ENCODE measurements at regions not wholly inside any gene's neighbourhood (a gene's known extent, or its start where the extent isn't known, plus 50 kb on each side); places are given as distances from the start of the nearest gene placed in this dataset.

DNA sequence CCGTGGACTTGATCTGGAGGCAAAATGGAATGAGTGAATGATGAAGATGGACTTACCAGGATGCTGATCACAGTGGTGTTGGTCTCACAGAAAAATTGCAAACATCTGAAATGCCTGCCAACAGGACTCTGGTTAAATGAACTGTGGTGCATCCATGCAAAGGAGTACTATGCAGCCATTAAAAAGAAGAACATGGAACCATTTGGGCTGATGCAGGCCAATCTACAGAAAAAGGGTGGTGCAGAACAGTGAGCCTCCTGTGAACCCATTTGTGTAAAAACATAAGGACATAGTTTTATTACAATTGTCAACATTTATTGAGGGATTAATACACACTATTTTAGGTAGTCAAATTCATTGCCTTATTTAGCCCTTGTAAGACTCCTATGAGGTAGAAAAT is 111.9 kb downstream of the MN1 start:
- TF ChIP-seq, protein P1, sequence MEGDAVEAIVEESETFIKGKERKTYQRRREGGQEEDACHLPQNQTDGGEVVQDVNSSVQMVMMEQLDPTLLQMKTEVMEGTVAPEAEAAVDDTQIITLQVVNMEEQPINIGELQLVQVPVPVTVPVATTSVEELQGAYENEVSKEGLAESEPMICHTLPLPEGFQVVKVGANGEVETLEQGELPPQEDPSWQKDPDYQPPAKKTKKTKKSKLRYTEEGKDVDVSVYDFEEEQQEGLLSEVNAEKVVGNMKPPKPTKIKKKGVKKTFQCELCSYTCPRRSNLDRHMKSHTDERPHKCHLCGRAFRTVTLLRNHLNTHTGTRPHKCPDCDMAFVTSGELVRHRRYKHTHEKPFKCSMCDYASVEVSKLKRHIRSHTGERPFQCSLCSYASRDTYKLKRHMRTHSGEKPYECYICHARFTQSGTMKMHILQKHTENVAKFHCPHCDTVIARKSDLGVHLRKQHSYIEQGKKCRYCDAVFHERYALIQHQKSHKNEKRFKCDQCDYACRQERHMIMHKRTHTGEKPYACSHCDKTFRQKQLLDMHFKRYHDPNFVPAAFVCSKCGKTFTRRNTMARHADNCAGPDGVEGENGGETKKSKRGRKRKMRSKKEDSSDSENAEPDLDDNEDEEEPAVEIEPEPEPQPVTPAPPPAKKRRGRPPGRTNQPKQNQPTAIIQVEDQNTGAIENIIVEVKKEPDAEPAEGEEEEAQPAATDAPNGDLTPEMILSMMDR (IDR thresholded peaks at IDR 0.05; ENCODE audit: low read depth, low read length), result no peak
- no peak for TF ChIP-seq EZH2phosphoT487 (IDR thresholded peaks at IDR 0.05; ENCODE audit: low read depth)
- Histone ChIP-seq H3K79me2 (ENCODE audit: low read length) (no peaks in the 10 kb centered on the region), H3K27ac (ENCODE audit: low read length) (no peak overlapping the region), H3K9me3 (ENCODE audit: insufficient read depth, low read length) (no peaks in the 10 kb centered on the region), H4K20me1 (ENCODE audit: insufficient read depth, low read length) (no peaks in the 10 kb centered on the region), H2AFZ (ENCODE audit: low read depth, low read length) (no peak overlapping the region), H3K4me1 (ENCODE audit: low read length) (no peaks in the 10 kb centered on the region), H3K9ac (ENCODE audit: low read length) (no peak overlapping the region), H3K4me2 (ENCODE audit: low read length) (no peak overlapping the region), H3K36me3 (replicated peaks; ENCODE audit: low read depth, low read length) (no peaks in the 10 kb centered on the region), H3K4me3 (ENCODE audit: low read length) (no peak overlapping the region), H3K27me3 (ENCODE audit: low read depth, low read length) (peaks cover 12% of the 10 kb centered on the region; the same call in 1 of the 2 replicates)

- Histone ChIP-seq H3K9ac (ENCODE audit: low read length) (no peak overlapping the region), H3K36me3 (replicated peaks; ENCODE audit: low read depth, low read length) (no peaks in the 10 kb centered on the region), H3K79me2 (ENCODE audit: low read length) (no peaks in the 10 kb centered on the region), H3K4me2 (ENCODE audit: low read length) (no peak overlapping the region), H2AFZ (ENCODE audit: low read depth, low read length) (no peak overlapping the region), H3K27ac (ENCODE audit: low read length) (no peak overlapping the region), H3K4me3 (ENCODE audit: low read length) (no peak overlapping the region), H3K27me3 (ENCODE audit: low read depth, low read length) (peaks cover 12% of the 10 kb centered on the region; the same call in 1 of the 2 replicates), H3K9me3 (ENCODE audit: insufficient read depth, low read length) (no peaks in the 10 kb centered on the region), H3K4me1 (ENCODE audit: low read length) (no peaks in the 10 kb centered on the region), H4K20me1 (ENCODE audit: insufficient read depth, low read length) (no peaks in the 10 kb centered on the region)
- TF ChIP-seq, protein P1 (IDR thresholded peaks at IDR 0.05; ENCODE audit: low read depth, low read length), result no peak
- no peak for TF ChIP-seq EZH2phosphoT487 (IDR thresholded peaks at IDR 0.05; ENCODE audit: low read depth)
Observed at GRCh38 chr22:27690599-27690998, 111.0 kb downstream of the MN1 start.

DNA sequence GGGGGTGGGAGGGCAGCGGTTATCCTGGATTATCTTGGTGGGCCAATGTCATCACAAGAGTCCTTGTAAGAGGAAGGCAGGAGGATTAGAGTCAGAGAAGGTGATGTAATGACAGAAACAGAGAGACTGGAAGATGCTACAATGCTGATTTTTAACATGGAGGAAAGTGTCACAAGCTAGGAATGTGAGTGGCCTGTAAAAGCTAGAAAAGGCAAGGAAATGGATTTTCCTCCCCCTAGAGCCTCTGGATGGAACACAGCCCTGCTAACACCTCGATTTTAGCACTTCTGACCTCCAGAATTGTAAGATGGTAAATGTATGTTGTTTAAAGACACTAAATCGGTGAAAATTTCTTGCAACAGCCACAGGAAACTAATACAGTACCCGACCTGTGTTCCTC is 109.3 kb downstream of the MN1 start:
- Histone ChIP-seq H4K20me1 (ENCODE audit: insufficient read depth, low read length) (no peaks in the 10 kb centered on the region), H3K27ac (ENCODE audit: low read length) (no peak overlapping the region), H3K9ac (ENCODE audit: low read length) (no peak overlapping the region), H3K4me2 (ENCODE audit: low read length) (no peak overlapping the region), H3K79me2 (ENCODE audit: low read length) (no peaks in the 10 kb centered on the region), H3K27me3 (ENCODE audit: low read depth, low read length) (peaks cover 12% of the 10 kb centered on the region; the same call in 1 of the 2 replicates), H3K4me3 (ENCODE audit: low read length) (no peak overlapping the region), H2AFZ (ENCODE audit: low read depth, low read length) (no peak overlapping the region), H3K36me3 (replicated peaks; ENCODE audit: low read depth, low read length) (no peaks in the 10 kb centered on the region), H3K9me3 (ENCODE audit: insufficient read depth, low read length) (no peaks in the 10 kb centered on the region), H3K4me1 (ENCODE audit: low read length) (no peaks in the 10 kb centered on the region)
- TF ChIP-seq, protein P1 (IDR thresholded peaks at IDR 0.05; ENCODE audit: low read depth, low read length), result no peak
- TF ChIP-seq EZH2phosphoT487 (IDR thresholded peaks at IDR 0.05; ENCODE audit: low read depth), result no peak

GRCh38 chr22:27695925-27696324 is 105.6 kb downstream of the MN1 start:
- H3K27me3 ChIP-seq (ENCODE audit: low read depth, low read length), result peaks cover 9% of the 10 kb centered on the region; the same call in 1 of the 2 replicates
- H3K36me3 ChIP-seq (replicated peaks; ENCODE audit: low read depth, low read length), result no peaks in the 10 kb centered on the region
- H3K9ac ChIP-seq (ENCODE audit: low read length), result no peak overlapping the region
- H3K4me2 ChIP-seq (ENCODE audit: low read length), result no peak overlapping the region
- TF ChIP-seq, protein P1 (IDR thresholded peaks at IDR 0.05; ENCODE audit: low read depth, low read length), result no peak
- TF ChIP-seq EZH2phosphoT487 (IDR thresholded peaks at IDR 0.05; ENCODE audit: low read depth), result no peak
- H3K79me2 ChIP-seq (ENCODE audit: low read length), result no peaks in the 10 kb centered on the region
- no peaks in the 10 kb centered on the region for H3K9me3 ChIP-seq (ENCODE audit: insufficient read depth, low read length)
- no peaks in the 10 kb centered on the region for H3K4me1 ChIP-seq (ENCODE audit: low read length)
- H3K4me3 ChIP-seq (ENCODE audit: low read length), result no peak overlapping the region
- H4K20me1 ChIP-seq (ENCODE audit: insufficient read depth, low read length), result no peaks in the 10 kb centered on the region
- H2AFZ ChIP-seq (ENCODE audit: low read depth, low read length), result no peak overlapping the region
- H3K27ac ChIP-seq (ENCODE audit: low read length), result no peak overlapping the region
